ENCODE measurements at regions not wholly inside any gene's neighbourhood (a gene's known extent, or its start where the extent isn't known, plus 50 kb on each side); places are given as distances from the start of the nearest gene placed in this dataset.

- Histone ChIP-seq H3K4me1 (ENCODE audit: insufficient read depth, low read length) (no peaks in the 10 kb centered on the region), H3K27me3 (ENCODE audit: insufficient read depth, low read length) (no peaks in the 10 kb centered on the region)
These were observed 134.5 kb upstream of the TMTC4 start for GRCh38 chr13:100809129-100809390.

More at GRCh38 chr13:100809129-100809390, 134.5 kb upstream of the TMTC4 start:
- no peaks in the 10 kb centered on the region for H3K79me2 ChIP-seq (ENCODE audit: insufficient read depth, low read length)
- no peak for DNase-seq
- H2BK5ac ChIP-seq (ENCODE audit: insufficient read length, low read length), result no peak overlapping the region
- no peak overlapping the region for H2BK20ac ChIP-seq (ENCODE audit: low read depth, low read length, poor library complexity, severe bottlenecking)
- no peaks in the 10 kb centered on the region for H3K9me3 ChIP-seq (ENCODE audit: control insufficient read depth, low read depth, low read length)
- H3K79me1 ChIP-seq (ENCODE audit: insufficient read depth, low read depth, low read length, poor library complexity, severe bottlenecking), result no peaks in the 10 kb centered on the region
- H4K5ac ChIP-seq (ENCODE audit: insufficient read length, low read depth, low read length), result no peak overlapping the region
- H2BK15ac ChIP-seq (ENCODE audit: low read depth, low read length), result no peak overlapping the region
- Mint-ChIP-seq H3K36me3 (ENCODE audit: insufficient read depth in 1 of 3, low read depth in 3 of 3) (no peaks in the 10 kb centered on the region; a peak in 1 of 7 replicates), H3K27me3 (ENCODE audit: low read depth) (no peaks in the 10 kb centered on the region), H3K9me3 (no peaks in the 10 kb centered on the region), H3K27ac (no peak overlapping the region; a peak in 1 of 7 replicates), H3K4me3 (no peak overlapping the region), H3K4me1 (peaks cover 16% of the 10 kb centered on the region in 2 experiments; a peak in 3 of 4 replicates)
- no peak overlapping the region for H3K4me2 ChIP-seq (ENCODE audit: insufficient read depth, insufficient read length, low read length)
- no peak overlapping the region for H3K27ac ChIP-seq (ENCODE audit: insufficient read length, low read depth, low read length)
- TF ChIP-seq CTCF (conservative IDR thresholded peaks at IDR 0.05), result no peak
- no peak overlapping the region for H3T11ph ChIP-seq (ENCODE audit: low read length)
- no peak overlapping the region for H3K4ac ChIP-seq (ENCODE audit: low read depth, low read length)
- no peak overlapping the region for H3K14ac ChIP-seq (ENCODE audit: insufficient read depth, low read length)
- H2BK12ac ChIP-seq (ENCODE audit: insufficient read length, low read depth, low read length), result no peak overlapping the region
- H4K20me1 ChIP-seq (ENCODE audit: control insufficient read depth, insufficient read depth, insufficient read length), result no peaks in the 10 kb centered on the region
- no peak overlapping the region for H3K18ac ChIP-seq (ENCODE audit: insufficient read length, low read depth, low read length)
- no peak overlapping the region for H3K9ac ChIP-seq (ENCODE audit: extremely low read depth, insufficient read length, low read length)
- no peak overlapping the region for H3K23ac ChIP-seq (ENCODE audit: insufficient read length, low read depth, low read length)
- H4K8ac ChIP-seq (replicated peaks; ENCODE audit: insufficient read length, low read depth, low read length), result no peak overlapping the region
- no peaks in the 10 kb centered on the region for H3K23me2 ChIP-seq (ENCODE audit: insufficient read length, low read depth, low read length, poor library complexity, severe bottlenecking)
- H2AK5ac ChIP-seq (ENCODE audit: insufficient read length, low read length), result no peak overlapping the region
- WGBS (ENCODE audit: extremely low coverage, insufficient read length, low lambda C conversion rate), result no CpG with 5 or more reads among the region's 2 CpGs
- H2AFZ ChIP-seq (ENCODE audit: low read length), result no peak overlapping the region
- no peak overlapping the region for H2BK120ac ChIP-seq (ENCODE audit: low read depth, low read length, poor library complexity, severe bottlenecking)
- H3K56ac ChIP-seq (ENCODE audit: insufficient read length, low read depth, low read length), result no peak overlapping the region
- H4K91ac ChIP-seq (ENCODE audit: insufficient read length, low read depth, low read length), result no peak overlapping the region

Data from H9 (cell line).